ENCODE measurements at regions not wholly inside any gene's neighbourhood (a gene's known extent, or its start where the extent isn't known, plus 50 kb on each side); places are given as distances from the start of the nearest gene placed in this dataset.

DNA sequence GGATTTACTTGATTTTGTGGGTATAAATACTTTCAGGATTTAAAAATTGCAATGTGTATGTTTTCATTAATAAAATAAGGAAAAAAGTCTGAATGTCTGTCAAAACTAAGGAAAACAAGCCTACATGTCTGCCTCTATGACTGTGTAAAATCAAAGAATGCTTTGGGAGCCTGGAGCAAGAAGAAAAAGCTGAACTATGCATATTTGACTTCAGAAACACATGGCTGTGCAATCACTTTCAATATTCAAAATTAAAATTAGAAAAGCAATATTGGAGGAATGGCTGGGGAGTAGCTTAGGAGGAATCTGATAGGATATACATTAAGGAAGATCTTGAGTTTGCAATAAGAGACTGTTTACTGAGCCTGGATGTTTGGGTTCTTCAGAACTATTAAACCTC lies 147.1 kb downstream of the ADAM29 start:
- no peak for TF ChIP-seq CTCF (IDR thresholded peaks at IDR 0.05 in 2 of 3, conservative IDR thresholded peaks at IDR 0.05 in 1 of 3; ENCODE audit: insufficient read depth in 2 of 3, low read depth in 1 of 3, low read length in 3 of 3)
- TF ChIP-seq, protein P1, sequence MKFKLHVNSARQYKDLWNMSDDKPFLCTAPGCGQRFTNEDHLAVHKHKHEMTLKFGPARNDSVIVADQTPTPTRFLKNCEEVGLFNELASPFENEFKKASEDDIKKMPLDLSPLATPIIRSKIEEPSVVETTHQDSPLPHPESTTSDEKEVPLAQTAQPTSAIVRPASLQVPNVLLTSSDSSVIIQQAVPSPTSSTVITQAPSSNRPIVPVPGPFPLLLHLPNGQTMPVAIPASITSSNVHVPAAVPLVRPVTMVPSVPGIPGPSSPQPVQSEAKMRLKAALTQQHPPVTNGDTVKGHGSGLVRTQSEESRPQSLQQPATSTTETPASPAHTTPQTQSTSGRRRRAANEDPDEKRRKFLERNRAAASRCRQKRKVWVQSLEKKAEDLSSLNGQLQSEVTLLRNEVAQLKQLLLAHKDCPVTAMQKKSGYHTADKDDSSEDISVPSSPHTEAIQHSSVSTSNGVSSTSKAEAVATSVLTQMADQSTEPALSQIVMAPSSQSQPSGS (CRISPR knock-in tag; IDR thresholded peaks at IDR 0.05), result no peak

All from K562 (cell line).